Fibroblast of lung (primary cell): ENCODE measurements at regions not wholly inside any gene's neighbourhood (a gene's known extent, or its start where the extent isn't known, plus 50 kb on each side); places are given as distances from the start of the nearest gene placed in this dataset.
A peak's percentile ranks its signal among the peaks of the same experiment; 100 is the strongest.

Experiments
- DNase-seq, 2 donors: peaks; one replicate each; pipeline versions ENCODE4 v3.0.0 to v3.0.0-alpha.2; 2010; ENCODE audit warnings: low read depth in 2 of 2
- H2AFZ ChIP-seq: 2 replicates; pipeline ENCODE4 v1.5.1; 2012; ENCODE audit warnings: low read length, control low read depth, inconsistent platforms
- H3K27ac ChIP-seq: 2 replicates; pipeline ENCODE4 v1.5.1; 2011; ENCODE audit warnings: low read length, control low read depth; ENCODE audit not compliant: insufficient read depth
- H3K27me3 ChIP-seq: 2 replicates; pipeline ENCODE4 v1.5.1; 2011; ENCODE audit warnings: mild to moderate bottlenecking, low read length; ENCODE audit not compliant: control insufficient read depth, insufficient read depth
- H3K36me3 ChIP-seq: 2 replicates; pipeline ENCODE4 v1.5.1; 2011; ENCODE audit warnings: low read length; ENCODE audit not compliant: control insufficient read depth, insufficient read depth
- H3K4me1 ChIP-seq: 2 replicates; pipeline ENCODE4 v1.5.1; 2011; ENCODE audit warnings: low read length; ENCODE audit not compliant: control insufficient read depth, insufficient read depth; ENCODE audit errors: extremely low read depth
- H3K4me2 ChIP-seq: 2 replicates; pipeline ENCODE4 v1.5.1; 2011; ENCODE audit warnings: low read length, control low read depth; ENCODE audit not compliant: insufficient read depth; ENCODE audit errors: extremely low read depth
- H3K4me3 ChIP-seq, 4 experiments: fragments of 200-600 bp in 1 of 4; sonication (generic) in 1 of 4; replicated peaks in 1 of 4; 2 replicates each; pipeline ENCODE4 v1.5.1; 2011 to 2016; ENCODE audit warnings: low read length in 4 of 4, low read depth in 3 of 4, mild to moderate bottlenecking in 3 of 4, control low read depth in 2 of 4, inconsistent platforms in 1 of 4, mixed read lengths in 1 of 4; ENCODE audit not compliant: insufficient read depth in 1 of 4; ENCODE audit errors: control extremely low read depth in 1 of 4
- H3K79me2 ChIP-seq: 2 replicates; pipeline ENCODE4 v1.5.1; 2012; ENCODE audit warnings: mild to moderate bottlenecking, low read length, inconsistent platforms; ENCODE audit not compliant: control insufficient read depth, insufficient read depth
- H3K9ac ChIP-seq: 2 replicates; pipeline ENCODE4 v1.5.1; 2011; ENCODE audit warnings: mild to moderate bottlenecking, low read length, control low read depth; ENCODE audit not compliant: insufficient read depth
- H3K9me3 ChIP-seq: 2 replicates; pipeline ENCODE4 v1.5.1; 2012; ENCODE audit warnings: low read depth, low read length; ENCODE audit not compliant: control insufficient read depth, insufficient read depth
- H4K20me1 ChIP-seq: 2 replicates; pipeline ENCODE4 v1.5.1; 2011; ENCODE audit warnings: low read length; ENCODE audit not compliant: control insufficient read depth, insufficient read depth; ENCODE audit errors: extremely low read depth
- CTCF ChIP-seq, 2 donors: IDR thresholded peaks in 1 of 2; conservative IDR thresholded peaks in 1 of 2; 1 replicate in 1 of 2; 2 replicates in 1 of 2; pipeline ENCODE4 v1.5.1; 2011 to 2012; ENCODE audit warnings: low read length in 2 of 2, control low read depth in 1 of 2, inconsistent platforms in 1 of 2, low read depth in 1 of 2, mild to moderate bottlenecking in 1 of 2
- EZH2 ChIP-seq: IDR thresholded peaks from 2 replicates; pipeline ENCODE4 v1.5.1; 2012; ENCODE audit warnings: low read length, control low read depth, mild to moderate bottlenecking; ENCODE audit errors: missing control alignments

GRCh38 chr5:159786201-159786600, 130.1 kb upstream of the ADRA1B start:
- no peaks in the 10 kb centered on the region for H3K79me2 ChIP-seq
- H3K4me3 ChIP-seq, result no peak overlapping the region
- no peaks in the 10 kb centered on the region for H3K27me3 ChIP-seq
- H3K4me1 ChIP-seq, result peaks cover 3% of the 10 kb centered on the region
- H3K9ac ChIP-seq, result no peak overlapping the region
- no peak overlapping the region for H3K27ac ChIP-seq
- H3K4me2 ChIP-seq, result no peak overlapping the region
- no peaks in the 10 kb centered on the region for H3K9me3 ChIP-seq
- H4K20me1 ChIP-seq, result no peaks in the 10 kb centered on the region
- DNase-seq, result no peak
- no peaks in the 10 kb centered on the region for H3K36me3 ChIP-seq
- H2AFZ ChIP-seq, result no peak overlapping the region
- TF ChIP-seq CTCF (conservative IDR thresholded peaks at IDR 0.05 in 1 of 2, IDR thresholded peaks at IDR 0.05 in 1 of 2; ENCODE audit: low read depth in 1 of 2, low read length in 2 of 2), result no peak
- no peak for TF ChIP-seq EZH2

GRCh38 chr5:159786901-159787691, 129.2 kb upstream of the ADRA1B start:
- Histone ChIP-seq H3K9ac (no peak overlapping the region), H3K27me3 (no peaks in the 10 kb centered on the region), H3K79me2 (no peaks in the 10 kb centered on the region), H3K4me3 (no peak overlapping the region), H3K4me2 (no peak overlapping the region), H3K36me3 (no peaks in the 10 kb centered on the region), H4K20me1 (no peaks in the 10 kb centered on the region), H3K4me1 (peaks cover 3% of the 10 kb centered on the region), H3K27ac (no peak overlapping the region), H2AFZ (no peak overlapping the region), H3K9me3 (no peaks in the 10 kb centered on the region)
- TF ChIP-seq EZH2 (no peak), CTCF (conservative IDR thresholded peaks at IDR 0.05 in 1 of 2, IDR thresholded peaks at IDR 0.05 in 1 of 2; ENCODE audit: low read depth in 1 of 2, low read length in 2 of 2) (no peak)
- DNase-seq, result peak; percentile 33 to 98

DNA sequence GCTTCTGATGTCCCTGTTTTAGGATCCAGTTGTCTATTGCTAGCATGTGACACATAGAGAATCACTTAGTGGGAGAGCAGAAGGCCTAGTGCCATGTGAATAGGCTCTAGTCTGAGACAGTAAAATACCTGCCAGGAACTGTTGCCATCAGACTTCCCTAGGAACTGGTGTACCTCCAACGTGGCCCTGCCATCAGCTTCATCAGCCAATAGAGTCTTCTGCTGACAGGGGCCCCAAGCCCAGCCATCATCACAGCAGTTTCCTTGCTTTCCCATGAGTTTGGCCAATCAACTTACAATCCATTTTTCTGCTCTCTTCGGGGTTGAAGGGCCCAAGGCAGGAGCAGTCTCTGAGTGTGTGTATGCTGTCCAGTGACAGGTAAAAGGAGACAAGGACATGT, 128.4 kb upstream of the ADRA1B start:
- no peak overlapping the region for H3K9ac ChIP-seq
- no peak for TF ChIP-seq EZH2
- TF ChIP-seq CTCF (conservative IDR thresholded peaks at IDR 0.05 in 1 of 2, IDR thresholded peaks at IDR 0.05 in 1 of 2; ENCODE audit: low read depth in 1 of 2, low read length in 2 of 2), result no peak
- H3K4me2 ChIP-seq, result no peak overlapping the region
- H2AFZ ChIP-seq, result no peak overlapping the region
- no peaks in the 10 kb centered on the region for H3K36me3 ChIP-seq
- no peaks in the 10 kb centered on the region for H3K27me3 ChIP-seq
- DNase-seq, result no peak
- H3K4me3 ChIP-seq, result no peak overlapping the region
- no peaks in the 10 kb centered on the region for H4K20me1 ChIP-seq
- no peaks in the 10 kb centered on the region for H3K9me3 ChIP-seq
- H3K4me1 ChIP-seq, result peaks cover 3% of the 10 kb centered on the region
- H3K27ac ChIP-seq, result no peak overlapping the region
- H3K79me2 ChIP-seq, result no peaks in the 10 kb centered on the region
